ENCODE measurements at regions not wholly inside any gene's neighbourhood (a gene's known extent, or its start where the extent isn't known, plus 50 kb on each side); places are given as distances from the start of the nearest gene placed in this dataset.

DNA sequence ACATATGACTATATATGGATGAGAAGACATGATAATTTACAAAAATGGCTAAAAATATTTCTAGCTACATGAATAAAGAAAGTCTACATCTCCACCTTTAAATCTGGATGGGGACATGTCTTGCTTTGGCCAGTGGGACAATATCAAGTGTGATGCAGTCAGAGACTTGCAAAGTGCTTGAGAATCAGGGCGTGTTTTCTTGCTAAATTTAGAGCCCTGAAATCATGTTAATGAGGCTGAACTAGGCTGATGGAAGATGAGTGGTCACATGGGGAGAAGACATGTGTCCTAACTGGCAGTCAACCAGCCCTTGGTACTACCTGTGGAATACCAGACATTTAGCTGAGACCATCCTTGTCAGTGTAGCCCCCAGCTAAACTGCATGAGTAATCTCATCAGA is 278.5 kb upstream of the RGPD4 start:
- no peak for DNase-seq

DNA sequence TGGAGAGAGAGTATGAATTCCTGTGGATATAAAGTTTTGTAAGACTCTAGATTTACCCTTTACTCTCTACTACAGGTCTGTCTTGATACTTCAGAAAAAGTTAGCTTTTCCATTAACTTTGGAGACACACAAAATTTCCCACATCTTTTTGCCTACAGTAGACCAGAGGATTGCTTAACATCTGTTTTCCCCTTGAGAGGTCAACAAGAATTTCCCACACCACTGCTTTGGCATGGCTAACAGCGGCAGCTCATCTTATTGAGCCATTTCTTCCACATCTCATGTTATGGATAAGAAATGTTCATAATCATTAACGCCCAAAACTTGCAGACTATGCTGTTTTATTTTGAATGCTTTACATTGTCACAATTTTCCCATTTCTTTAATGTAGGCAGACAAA is 273.6 kb upstream of the RGPD4 start:
- no peak for DNase-seq

DNA sequence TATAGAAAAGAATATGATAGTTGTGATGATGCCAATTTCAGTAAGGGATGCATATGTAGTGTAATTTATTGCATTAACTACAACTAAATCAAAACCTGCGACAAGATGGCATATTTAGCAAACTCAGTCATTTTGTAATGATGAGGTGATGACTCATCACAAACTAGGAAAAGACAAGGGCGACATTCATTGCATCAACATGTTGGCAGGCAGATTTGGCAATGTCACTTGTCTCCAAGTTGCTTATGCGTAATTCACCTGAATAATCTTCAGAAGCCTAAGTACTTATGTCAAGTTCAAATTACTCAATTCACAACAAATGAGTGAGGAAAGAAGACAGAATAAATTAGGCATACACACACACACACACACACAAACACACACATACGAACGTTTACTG is 273.2 kb upstream of the RGPD4 start:
- peak in 1 of 51 donors; percentile 3 for DNase-seq

DNA sequence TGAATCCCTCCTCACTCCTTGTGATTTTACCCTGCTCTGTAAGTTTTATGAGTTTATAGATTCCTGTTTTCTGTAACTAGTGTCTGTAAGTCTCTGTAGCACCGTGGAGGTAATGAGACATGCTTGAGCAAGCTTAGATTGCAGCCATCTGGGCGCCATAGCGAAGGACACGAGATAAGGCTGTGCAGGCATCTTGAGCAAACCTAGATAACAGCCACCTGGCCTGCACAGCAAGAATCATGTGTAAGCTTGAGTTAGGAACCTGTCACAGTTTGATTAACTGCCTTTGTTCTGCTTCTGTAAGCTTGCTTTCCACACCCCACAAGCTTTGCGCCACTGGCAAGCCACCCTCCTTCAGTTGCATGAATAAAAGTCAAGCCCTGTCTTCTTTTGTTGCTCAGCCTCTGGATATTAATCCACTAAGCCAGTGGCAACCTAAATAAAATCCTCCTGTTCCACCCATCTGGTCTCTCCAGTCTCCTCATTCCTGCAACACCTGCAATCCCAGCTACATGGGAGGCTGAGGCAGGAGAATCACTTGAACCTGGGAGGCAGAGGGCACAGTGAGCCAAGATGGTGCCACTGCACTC is 270.6 kb upstream of the RGPD4 start:
- DNase-seq, result no peak

DNA sequence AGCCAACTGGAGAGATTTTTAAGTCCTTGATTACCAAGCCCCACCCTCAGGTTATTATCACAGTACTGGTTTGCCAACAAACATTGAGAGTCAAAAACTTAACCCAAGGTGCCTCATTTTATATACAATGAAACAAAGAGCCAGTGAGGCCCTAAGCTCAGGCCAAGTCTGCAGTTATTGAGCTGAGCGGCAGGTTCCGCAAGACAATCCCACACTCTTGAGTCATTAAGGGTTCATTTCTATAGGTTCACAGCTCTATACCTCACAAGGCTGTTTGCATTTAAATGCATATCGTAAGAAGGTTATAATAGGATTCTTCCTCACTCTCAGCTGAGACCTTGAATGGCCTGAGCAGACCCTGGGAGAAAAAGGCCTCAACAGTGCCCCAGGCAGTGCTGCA is 268.4 kb upstream of the RGPD4 start:
- DNase-seq, result no peak

DNA sequence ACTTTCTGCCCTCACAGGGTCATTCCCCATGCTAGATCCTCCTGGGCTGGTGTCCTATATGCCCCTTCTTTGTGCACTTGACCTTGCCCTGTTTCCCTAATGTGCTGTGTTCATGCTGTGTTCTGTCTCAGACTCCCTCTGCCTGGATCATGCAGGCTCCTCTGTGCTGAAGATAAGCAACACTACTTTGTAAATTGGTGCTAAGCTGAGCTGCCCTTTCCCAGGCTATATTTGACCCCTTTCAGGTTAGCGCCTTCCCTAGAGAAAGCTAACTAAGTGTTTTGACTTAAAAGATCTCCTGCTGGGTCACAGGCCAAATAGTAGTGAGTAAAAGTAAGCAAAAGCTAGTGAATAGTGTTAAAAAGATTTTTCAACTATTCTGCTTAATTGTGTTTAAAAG is 257.2 kb upstream of the RGPD4 start:
- no peak for DNase-seq

DNA sequence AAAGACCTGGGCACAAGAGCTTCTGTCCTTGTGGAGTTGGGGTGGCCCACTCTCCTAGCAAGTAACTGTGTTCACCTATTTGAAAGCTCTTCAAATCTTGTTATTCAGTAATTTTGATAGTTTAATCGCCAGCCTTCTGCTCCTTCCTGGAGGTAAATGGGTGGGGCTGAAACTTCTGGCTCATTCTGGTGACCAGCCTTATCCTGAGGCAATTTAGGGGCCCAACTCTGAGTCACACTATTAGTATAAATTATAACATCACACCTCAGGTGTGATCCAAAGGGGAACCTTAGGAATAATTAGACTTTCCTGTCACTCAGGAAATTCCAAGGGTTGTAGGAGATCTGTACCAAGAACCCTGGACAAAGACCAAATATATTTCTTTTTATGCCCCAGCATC is 255.8 kb upstream of the RGPD4 start:
- DNase-seq, result no peak

DNA sequence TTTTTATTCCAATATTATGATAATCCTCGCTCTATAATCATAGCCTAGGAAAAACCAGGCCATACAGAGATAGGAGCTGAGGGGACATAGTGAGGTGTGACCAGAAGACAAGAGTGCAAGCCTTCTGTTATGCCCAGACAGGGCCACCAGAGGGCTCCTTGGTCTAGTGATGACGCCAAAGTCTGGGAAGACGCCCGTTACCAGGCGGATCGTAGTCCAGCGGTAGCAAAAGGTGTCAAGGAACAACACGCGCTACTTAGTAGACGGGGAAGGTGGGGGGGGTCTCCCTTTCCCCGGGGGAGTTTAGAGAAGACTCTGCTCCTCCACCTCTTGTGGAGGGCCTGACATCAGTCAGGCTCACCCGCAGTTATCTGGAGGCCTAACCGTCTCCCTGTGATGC is 253.8 kb upstream of the RGPD4 start:
- DNase-seq, result peak in 2 of 51 donors; percentile 2 to 6

DNA sequence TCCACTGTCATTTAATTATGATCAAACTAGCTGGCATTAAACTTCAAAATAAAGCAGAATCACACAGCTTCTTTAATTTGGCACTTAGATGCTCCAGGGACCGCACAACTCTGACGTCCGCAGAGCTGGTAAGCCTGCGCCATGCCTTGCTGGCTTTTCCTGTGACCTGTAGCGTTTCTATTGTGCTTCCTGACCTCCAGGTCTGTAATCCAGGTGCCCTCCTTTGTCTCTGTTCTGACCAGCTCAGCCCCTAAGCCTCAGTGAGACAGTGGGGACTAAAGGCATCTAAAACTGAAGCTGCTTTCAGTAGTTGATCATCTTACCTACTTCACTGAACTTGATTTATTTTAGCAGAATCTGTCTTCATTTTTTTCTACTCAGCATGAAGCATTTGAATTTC is 249.7 kb upstream of the RGPD4 start:
- no peak for DNase-seq

DNA sequence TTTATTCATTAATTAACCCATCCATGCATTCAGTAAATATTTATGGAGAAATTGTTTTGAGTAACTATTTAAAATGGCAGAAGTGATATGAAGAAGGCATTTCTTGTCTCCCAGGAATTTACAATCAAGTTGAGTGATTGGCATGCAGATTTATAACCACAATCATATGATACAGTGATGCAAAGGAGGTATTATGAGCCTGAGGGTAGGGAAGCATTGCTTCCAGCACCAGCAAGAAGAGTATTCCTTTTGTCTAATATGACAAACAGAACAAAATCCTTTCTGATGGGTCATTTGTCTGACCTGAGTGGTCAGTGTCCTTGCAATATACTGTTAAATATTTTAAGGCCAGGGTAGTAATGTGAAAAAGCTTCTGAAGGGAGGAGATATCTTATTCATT is 244.2 kb upstream of the RGPD4 start:
- no peak for DNase-seq

DNA sequence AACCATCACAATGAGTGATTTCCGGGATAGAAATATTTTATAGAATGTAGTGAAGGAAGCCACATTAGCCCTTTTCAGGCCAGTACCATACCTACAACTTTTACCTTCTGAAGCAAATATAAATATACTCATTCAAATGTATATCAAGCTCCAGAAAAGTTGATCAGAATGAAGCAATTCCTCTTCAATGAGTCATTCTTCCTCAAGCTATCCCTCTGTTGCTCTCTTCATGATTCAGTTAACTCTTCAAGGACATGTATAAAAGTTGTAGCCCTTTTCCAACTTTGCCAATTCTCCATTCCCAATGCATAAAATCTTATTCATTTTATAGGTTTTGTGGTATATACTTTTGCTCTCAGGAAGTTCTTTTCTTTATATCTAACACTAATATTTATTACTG is 242.1 kb upstream of the RGPD4 start:
- DNase-seq, result no peak

DNA sequence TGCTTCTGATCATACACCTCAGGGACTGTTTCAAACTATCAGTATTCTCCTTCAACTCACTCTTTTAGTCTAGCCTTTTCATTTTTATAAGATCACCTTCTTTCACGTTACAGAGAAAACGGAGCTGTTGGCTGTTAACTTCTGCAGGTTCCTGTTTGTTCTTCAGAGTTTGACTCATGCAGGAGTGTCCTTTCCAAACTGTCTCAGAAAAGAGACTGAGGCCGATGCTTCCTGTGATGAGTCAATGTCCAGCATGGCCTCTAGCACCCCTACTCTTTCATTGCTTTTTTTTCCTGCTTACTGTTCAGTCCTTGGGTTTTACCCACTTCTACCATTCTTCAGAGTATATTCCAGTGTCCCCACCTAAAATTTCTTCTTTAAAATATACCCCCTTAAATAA is 240.8 kb upstream of the RGPD4 start:
- no peak for DNase-seq

DNA sequence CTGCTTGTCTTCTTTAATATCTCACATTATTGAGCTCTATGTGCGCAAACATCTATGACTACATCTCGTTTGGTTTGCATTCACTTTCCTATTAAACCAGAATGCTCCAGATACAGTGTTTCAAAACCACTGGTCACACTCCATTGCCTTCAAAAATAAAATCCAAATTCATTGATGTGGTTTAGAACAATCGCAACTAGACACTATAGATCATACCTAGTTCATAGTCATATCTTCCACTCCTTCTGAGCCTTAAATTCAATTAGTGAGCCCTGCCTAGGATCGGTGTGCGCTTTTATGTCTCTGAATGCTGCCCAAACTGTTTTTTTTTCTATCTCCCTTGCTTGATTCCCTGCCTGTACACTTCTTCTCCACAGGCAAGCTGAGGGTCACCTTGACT is 238.5 kb upstream of the RGPD4 start:
- no peak for DNase-seq

DNA sequence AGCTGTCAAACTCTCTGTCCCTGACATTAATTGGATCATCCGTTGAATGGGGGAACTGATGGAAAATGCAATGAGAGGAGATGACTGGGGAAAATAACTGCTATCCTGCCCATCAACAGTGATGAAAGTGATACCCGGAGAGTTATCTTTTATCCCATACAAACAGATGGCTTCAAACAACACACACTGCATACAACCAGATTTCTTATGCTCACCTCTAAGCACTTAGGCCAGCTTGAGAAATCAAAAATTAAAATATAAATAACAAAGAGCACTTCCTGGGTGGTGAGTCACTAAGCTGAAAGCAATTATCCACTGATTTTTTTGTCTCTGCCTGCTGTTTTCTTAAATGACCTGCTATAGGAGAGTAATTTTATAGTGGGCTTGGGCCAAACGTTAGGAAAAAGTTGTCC is 237.6 kb upstream of the RGPD4 start:
- DNase-seq, result no peak

DNA sequence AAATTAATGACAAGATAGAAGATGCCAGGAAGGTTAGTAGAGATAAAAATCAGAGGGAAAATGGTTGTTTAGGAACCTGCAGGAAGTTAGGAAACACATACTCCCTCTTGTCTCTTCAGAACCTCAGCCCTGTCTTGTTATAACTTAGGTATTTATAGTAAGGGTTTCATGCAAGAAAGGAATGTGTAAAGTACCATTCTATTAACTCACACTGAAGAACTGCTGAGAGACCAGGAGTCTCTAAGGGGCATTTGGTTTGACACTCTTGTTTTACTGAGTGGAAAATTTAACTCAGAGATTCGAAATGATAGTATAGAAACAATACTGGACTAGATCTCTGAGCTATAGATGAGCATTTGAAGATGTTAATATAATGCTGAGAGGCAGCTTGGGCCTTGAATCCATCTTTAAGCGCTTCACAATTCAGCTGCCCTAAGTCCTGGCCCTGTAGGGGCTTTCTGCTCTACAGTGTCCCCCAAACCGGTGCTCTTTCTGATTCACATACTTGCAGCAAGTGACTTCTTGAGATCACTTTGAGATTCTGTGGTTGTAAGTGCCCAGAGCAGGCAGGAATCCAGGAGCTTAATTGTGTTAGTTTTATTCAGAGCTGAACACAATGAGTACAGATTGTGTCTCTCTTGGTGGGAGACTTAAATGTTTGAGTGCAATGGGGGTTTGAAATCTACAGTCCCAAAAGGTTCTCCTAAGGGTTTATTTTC is 235.0 kb upstream of the RGPD4 start:
- DNase-seq, result no peak

DNA sequence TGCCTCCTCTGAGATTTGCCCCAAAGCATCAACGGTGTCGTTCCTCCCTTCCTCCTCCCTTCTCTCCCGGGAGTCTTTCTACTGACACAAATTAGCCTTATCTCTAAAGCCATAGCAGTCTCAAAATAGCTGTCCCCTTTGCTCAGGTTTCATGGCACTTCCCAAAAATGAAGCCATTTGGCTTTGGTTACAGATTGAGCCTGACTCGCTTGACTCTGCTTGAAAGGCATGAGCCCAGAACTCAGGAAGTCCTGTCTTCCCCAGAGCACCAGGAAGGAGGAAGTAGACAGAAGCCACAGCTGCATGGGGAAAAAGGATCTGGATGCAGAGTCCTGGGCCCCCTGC is 234.4 kb upstream of the RGPD4 start:
- DNase-seq, result no peak

DNA sequence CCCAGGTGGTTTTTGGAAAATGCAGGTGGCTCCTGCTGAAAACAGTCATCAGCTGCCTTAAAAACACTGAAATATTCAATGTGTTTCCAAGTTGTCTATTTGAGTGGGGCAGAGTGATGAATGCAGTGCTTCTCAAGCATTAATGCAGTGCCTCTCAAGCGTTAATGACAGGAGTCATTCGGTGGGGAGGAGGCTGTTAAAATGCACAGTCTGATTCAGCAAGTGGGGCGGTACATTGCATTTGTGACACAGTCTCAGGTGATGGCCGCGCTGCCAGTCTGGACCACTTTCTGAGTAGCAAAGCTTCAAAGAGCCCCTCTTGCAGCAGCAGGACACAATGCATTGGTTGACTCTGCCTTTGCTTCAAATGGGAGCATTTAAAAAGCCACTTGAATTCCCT is 231.4 kb upstream of the RGPD4 start:
- no peak for DNase-seq

DNA sequence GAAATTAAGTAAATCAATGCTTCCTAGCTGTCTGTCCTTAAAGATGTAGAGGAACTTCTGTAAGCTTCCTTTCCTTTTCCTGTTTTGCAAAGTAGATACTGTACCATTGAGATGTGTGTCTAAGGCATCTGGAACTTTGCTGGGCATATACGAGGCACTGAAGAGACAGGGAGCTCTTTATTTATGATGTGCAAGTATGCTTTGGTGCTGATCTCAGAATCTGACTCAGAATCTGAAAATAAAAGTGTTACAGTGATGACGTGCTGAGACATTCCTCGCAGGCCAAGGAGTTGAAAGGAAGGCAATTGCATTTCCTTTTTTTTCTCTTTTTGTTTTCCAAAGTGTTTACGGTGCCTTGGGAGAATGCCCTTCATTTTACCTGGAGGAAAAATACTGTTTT is 230.9 kb upstream of the RGPD4 start:
- DNase-seq, result no peak

DNA sequence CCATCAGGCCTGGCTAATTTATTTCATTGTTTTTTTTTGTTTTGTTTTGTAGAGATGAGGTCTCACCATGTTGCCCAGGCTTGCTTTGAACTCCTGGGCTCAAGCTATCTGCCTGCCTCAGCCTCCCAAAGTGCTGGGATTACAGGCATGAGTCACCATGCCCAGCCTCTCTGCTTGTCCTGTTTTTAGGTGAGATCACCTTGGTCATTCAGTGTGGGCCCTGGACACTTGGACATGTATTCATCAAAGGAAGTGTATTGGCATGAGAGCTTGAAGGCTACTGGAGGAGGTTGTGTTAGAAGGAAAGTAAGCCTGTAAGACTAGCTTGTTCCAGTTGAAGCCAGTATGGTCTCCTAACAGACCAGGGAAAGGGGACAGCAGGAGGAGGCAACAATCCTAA is 229.2 kb upstream of the RGPD4 start:
- no peak for DNase-seq

DNA sequence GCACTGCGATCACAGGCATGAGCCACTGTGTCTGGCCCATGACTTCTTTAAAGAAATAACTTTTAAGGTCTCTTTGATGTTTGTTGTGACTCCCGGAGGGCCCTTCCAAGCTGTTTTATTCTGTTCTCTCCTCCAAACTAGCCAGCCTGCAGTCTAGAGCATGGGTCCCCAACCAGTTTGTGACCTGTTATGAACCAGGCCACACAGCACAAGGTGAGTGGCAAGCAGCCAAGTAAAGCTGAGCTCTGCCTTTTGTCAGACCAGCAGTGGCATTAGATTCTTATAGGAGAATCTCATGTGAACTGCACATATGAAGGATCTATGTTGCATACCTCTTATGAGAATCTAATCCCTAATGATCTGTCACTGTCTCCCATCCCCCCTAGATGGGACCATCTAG is 223.9 kb upstream of the RGPD4 start:
- no peak for DNase-seq

DNA sequence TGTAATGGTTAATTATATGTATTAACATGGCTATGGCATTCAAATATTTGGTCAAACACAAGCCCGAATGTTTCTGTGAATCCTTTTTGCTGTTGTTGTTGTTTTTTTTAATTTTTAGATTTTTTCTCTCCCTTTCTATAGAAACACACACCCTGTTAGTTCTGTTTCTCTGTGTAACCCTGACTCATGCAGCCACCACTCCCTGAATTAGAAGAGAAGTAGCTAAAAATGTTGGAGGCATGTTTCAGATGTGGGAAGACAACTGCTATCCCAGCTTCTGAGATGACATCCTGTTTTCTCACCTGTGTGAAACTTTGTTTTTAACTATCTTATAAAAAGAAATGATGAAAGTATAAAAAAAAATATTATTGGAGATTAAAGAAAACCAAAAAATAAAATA is 219.6 kb upstream of the RGPD4 start:
- no peak for DNase-seq

DNA sequence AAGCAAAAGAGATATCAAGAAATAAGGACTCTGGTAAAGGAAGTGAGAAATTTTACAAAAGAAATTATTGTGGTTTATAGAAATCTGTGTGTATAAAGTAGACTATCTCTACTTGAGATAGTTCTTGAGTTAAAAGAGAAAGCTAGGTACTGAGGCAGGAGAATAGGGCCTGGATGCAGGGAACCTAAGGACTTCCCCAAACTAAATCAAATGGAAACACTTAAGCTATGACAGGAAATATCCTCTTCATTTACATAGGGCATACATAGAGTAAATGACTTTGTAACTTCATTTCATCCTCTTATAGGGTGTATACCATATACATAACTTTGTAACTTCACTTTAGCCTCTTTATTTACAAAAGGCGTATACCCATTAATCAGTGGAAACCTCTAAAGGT is 219.2 kb upstream of the RGPD4 start:
- no peak for DNase-seq

DNA sequence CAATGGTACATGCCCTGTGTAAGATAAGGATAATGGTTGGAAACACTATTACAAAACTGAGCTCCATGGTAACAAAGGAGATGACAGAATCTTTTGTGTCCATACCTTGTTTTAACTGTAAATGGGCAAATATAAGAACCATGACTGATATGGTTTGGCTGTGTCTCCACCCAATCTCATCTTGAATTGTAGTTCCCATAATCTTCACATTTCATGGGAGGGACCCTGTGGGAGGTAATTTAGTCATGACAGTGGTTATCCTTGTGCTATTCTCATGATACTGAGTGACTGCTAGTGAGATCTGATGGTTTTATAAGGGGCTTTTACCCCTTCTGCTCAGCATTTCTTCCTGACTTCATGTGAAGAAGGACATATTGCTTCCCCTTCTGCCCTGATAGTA is 211.7 kb upstream of the RGPD4 start:
- DNase-seq, result no peak

DNA sequence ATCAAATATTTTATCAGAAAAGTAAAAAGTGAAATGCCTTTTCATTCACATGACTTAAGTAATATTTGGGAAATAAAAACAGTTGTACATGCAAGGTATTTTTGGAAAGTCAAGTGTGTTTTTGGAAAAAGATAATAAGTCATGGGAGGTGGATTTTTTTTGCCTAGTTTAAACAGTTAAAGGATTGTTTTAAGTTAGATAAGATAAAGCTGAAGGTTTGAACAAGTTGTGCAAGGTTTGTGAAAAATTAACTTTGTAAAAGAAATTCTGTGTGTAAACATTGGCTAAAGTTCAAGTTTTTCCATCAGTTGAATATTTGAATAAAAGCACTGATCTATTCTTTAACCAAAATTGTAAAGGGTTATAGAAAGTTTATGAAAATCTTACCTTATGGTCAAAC is 207.9 kb upstream of the RGPD4 start:
- no peak for DNase-seq
